Epithelial cell of prostate (primary cell): ENCODE measurements at regions not wholly inside any gene's neighbourhood (a gene's known extent, or its start where the extent isn't known, plus 50 kb on each side); places are given as distances from the start of the nearest gene placed in this dataset.

Source experiments
- DNase-seq: peaks from one replicate; pipeline ENCODE4 v3.0.0-alpha.2; 2011; ENCODE audit warnings: low read depth, low spot score
- H3K27ac ChIP-seq: fragments of 450-650 bp; 2 replicates; pipeline ENCODE4 v1.5.1; 2017; ENCODE audit warnings: mild to moderate bottlenecking

GRCh38 chr7:24466168-24466768 is 107.0 kb upstream of the PALS2 start:
- DNase-seq: no peak
- H3K27ac ChIP-seq: no peak overlapping the region

GRCh38 chr7:24469118-24469517 is 104.1 kb upstream of the PALS2 start:
- no peak for DNase-seq
- no peak overlapping the region for H3K27ac ChIP-seq

GRCh38 chr7:24472093-24472492 is 101.2 kb upstream of the PALS2 start:
- no peak for DNase-seq
- H3K27ac ChIP-seq: no peak overlapping the region

- no peak for DNase-seq
- H3K27ac ChIP-seq: no peak overlapping the region
These were observed 97.9 kb upstream of the PALS2 start for GRCh38 chr7:24475166-24475961.

GRCh38 chr7:24476227-24476626 is 97.0 kb upstream of the PALS2 start:
- no peak for DNase-seq
- H3K27ac ChIP-seq: no peak overlapping the region

GRCh38 chr7:24477398-24478136 is 95.7 kb upstream of the PALS2 start:
- DNase-seq: no peak
- no peak overlapping the region for H3K27ac ChIP-seq

- H3K27ac ChIP-seq: no peak overlapping the region
- DNase-seq: no peak
These were observed 95.1 kb upstream of the PALS2 start for GRCh38 chr7:24478137-24478655.

- no peak for DNase-seq
- H3K27ac ChIP-seq: no peak overlapping the region
These were observed 92.8 kb upstream of the PALS2 start for GRCh38 chr7:24480501-24480900.

GRCh38 chr7:24483804-24484203 is 89.4 kb upstream of the PALS2 start:
- no peak for DNase-seq
- H3K27ac ChIP-seq: no peak overlapping the region

GRCh38 chr7:24492576-24492975 is 80.7 kb upstream of the PALS2 start:
- no peak overlapping the region for H3K27ac ChIP-seq
- DNase-seq: no peak

GRCh38 chr7:24494832-24495231 is 78.4 kb upstream of the PALS2 start:
- no peak for DNase-seq
- no peak overlapping the region for H3K27ac ChIP-seq

GRCh38 chr7:24496036-24496435 is 77.2 kb upstream of the PALS2 start:
- no peak for DNase-seq
- no peak overlapping the region for H3K27ac ChIP-seq

- no peak for DNase-seq
- H3K27ac ChIP-seq: no peak overlapping the region
These were observed 74.8 kb upstream of the PALS2 start for GRCh38 chr7:24498439-24498838.

- no peak for DNase-seq
- H3K27ac ChIP-seq: no peak overlapping the region
These were observed 73.4 kb upstream of the PALS2 start for GRCh38 chr7:24499871-24500270.

GRCh38 chr7:24500599-24500998 is 72.7 kb upstream of the PALS2 start:
- DNase-seq: no peak
- no peak overlapping the region for H3K27ac ChIP-seq

- DNase-seq: no peak
- no peak overlapping the region for H3K27ac ChIP-seq
These were observed 72.2 kb upstream of the PALS2 start for GRCh38 chr7:24501009-24501408.

GRCh38 chr7:24501443-24502134 is 71.7 kb upstream of the PALS2 start:
- DNase-seq: no peak
- H3K27ac ChIP-seq: no peak overlapping the region

- H3K27ac ChIP-seq: no peak overlapping the region
- DNase-seq: no peak
These were observed 71.1 kb upstream of the PALS2 start for GRCh38 chr7:24502135-24502488.

- H3K27ac ChIP-seq: no peak overlapping the region
- no peak for DNase-seq
These were observed 69.7 kb upstream of the PALS2 start for GRCh38 chr7:24503506-24503905.

- H3K27ac ChIP-seq: no peak overlapping the region
- no peak for DNase-seq
These were observed 69.2 kb upstream of the PALS2 start for GRCh38 chr7:24504040-24504439.

GRCh38 chr7:24504836-24505235 is 68.4 kb upstream of the PALS2 start:
- H3K27ac ChIP-seq: no peak overlapping the region
- no peak for DNase-seq
